Endodermal cell (in vitro differentiated cells): ENCODE measurements at regions not wholly inside any gene's neighbourhood (a gene's known extent, or its start where the extent isn't known, plus 50 kb on each side); places are given as distances from the start of the nearest gene placed in this dataset.
"Not testable (repeated sequence)": the region's sequence is repeated elsewhere in the genome, so short reads cannot be mapped to it uniquely, and the experiment has no call there.

Experiments
- DNase-seq: peaks from one replicate; pipeline ENCODE4 v3.0.0-alpha.2; 2017
- H3K27ac ChIP-seq: 2 replicates; pipeline ENCODE4 v1.5.1; 2013; ENCODE audit warnings: mild to moderate bottlenecking, low read depth, low read length, moderate library complexity
- H3K27me3 ChIP-seq: 2 replicates; pipeline ENCODE4 v1.6.1; 2013; ENCODE audit warnings: mild to moderate bottlenecking, low read length, moderate library complexity; ENCODE audit not compliant: insufficient read depth, control insufficient read depth, poor library complexity, severe bottlenecking
- H3K36me3 ChIP-seq: 2 replicates; pipeline ENCODE4 v1.7.0; 2013; ENCODE audit warnings: mild to moderate bottlenecking, low read length, moderate library complexity; ENCODE audit not compliant: control insufficient read depth, insufficient read depth
- H3K4me1 ChIP-seq: one replicate; pipeline ENCODE4 v1.7.0; 2013; ENCODE audit warnings: low read length; ENCODE audit not compliant: control insufficient read depth, insufficient read depth
- H3K4me3 ChIP-seq: 2 replicates; pipeline ENCODE4 v1.5.1; 2013; ENCODE audit warnings: mild to moderate bottlenecking, low read length, moderate library complexity
- H3K9ac ChIP-seq: 2 replicates; pipeline ENCODE4 v1.6.1; 2013; ENCODE audit warnings: mild to moderate bottlenecking, low read length, moderate library complexity; ENCODE audit not compliant: poor library complexity, severe bottlenecking; ENCODE audit errors: extremely low read depth
- H3K9me3 ChIP-seq: 2 replicates; pipeline ENCODE4 v1.6.1; 2013; ENCODE audit warnings: mild to moderate bottlenecking, low read length, moderate library complexity; ENCODE audit not compliant: control insufficient read depth
- H3K27ac Mint-ChIP-seq: 2 replicates; pipeline ENCODE4 v1.8.0; 2020; ENCODE audit warnings: mixed read lengths
- H3K27me3 Mint-ChIP-seq: 2 replicates; pipeline ENCODE4 v1.8.0; 2021; ENCODE audit warnings: mild to moderate bottlenecking, mixed read lengths; ENCODE audit not compliant: insufficient read depth
- H3K36me3 Mint-ChIP-seq: 2 replicates; pipeline ENCODE4 v1.8.0; 2020; ENCODE audit warnings: low read depth, mixed read lengths
- H3K4me1 Mint-ChIP-seq: 2 replicates; pipeline ENCODE4 v1.8.0; 2020; ENCODE audit warnings: mixed read lengths
- H3K4me3 Mint-ChIP-seq: 2 replicates; pipeline ENCODE4 v1.8.0; 2020; ENCODE audit warnings: mild to moderate bottlenecking, moderate library complexity, mixed read lengths
- H3K9me3 Mint-ChIP-seq: 2 replicates; pipeline ENCODE4 v1.8.0; 2020; ENCODE audit warnings: mild to moderate bottlenecking, mixed read lengths
- CTCF ChIP-seq: fragments of 200-600 bp; sonication (generic); conservative IDR thresholded peaks from 2 replicates; pipeline ENCODE4 v1.5.0; 2021; ENCODE audit warnings: antibody characterized with exemption, mild to moderate bottlenecking
- WGBS, 2 experiments: methylation state at CpG; one replicate each; pipeline versions ENCODE4 v1.1.5 to v1.1.7; 2013; ENCODE audit warnings: missing lambda C conversion rate in 2 of 2, mixed read lengths in 1 of 2; ENCODE audit not compliant: insufficient coverage in 1 of 2, insufficient read length in 1 of 2; 5-methylcytosine and 5-hydroxymethylcytosine counted together

- H3K27ac Mint-ChIP-seq, H3K4me3 ChIP-seq, H3K9me3 ChIP-seq, H3K36me3 Mint-ChIP-seq, H3K36me3 ChIP-seq, H3K9me3 Mint-ChIP-seq, H3K9ac ChIP-seq, H3K4me1 ChIP-seq, DNase-seq, H3K4me3 Mint-ChIP-seq, H3K27ac ChIP-seq, H3K4me1 Mint-ChIP-seq, H3K27me3 ChIP-seq: not testable (repeated sequence)
- peaks cover 28% of the 10 kb centered on the region for H3K27me3 Mint-ChIP-seq
- 94% methylated on average over 6 of the region's 6 CpGs; no CpG with 5 or more reads in 1 of the 2 experiments for WGBS, 2 experiments
Measured at GRCh38 chr2:113386780-113387433, 50.6 kb upstream of the ZNG1B start.

- H3K36me3 ChIP-seq, H3K36me3 Mint-ChIP-seq, DNase-seq, H3K4me1 ChIP-seq, H3K9me3 ChIP-seq, H3K27me3 ChIP-seq, H3K9ac ChIP-seq, H3K27ac Mint-ChIP-seq, H3K27ac ChIP-seq, H3K4me1 Mint-ChIP-seq, H3K4me3 Mint-ChIP-seq, H3K9me3 Mint-ChIP-seq, H3K4me3 ChIP-seq: not testable (repeated sequence)
- peaks cover 23% of the 10 kb centered on the region for H3K27me3 Mint-ChIP-seq
- 87% methylated on average over 2 of the region's 2 CpGs; no CpG with 5 or more reads in 1 of the 2 experiments for WGBS, 2 experiments
Measured at GRCh38 chr2:113379621-113380020, 57.9 kb upstream of the ZNG1B start.

GRCh38 chr2:113376913-113377445 lies 60.5 kb upstream of the ZNG1B start:
- H3K4me1 Mint-ChIP-seq: peaks cover 2% of the 10 kb centered on the region

More at GRCh38 chr2:113376913-113377445, 60.5 kb upstream of the ZNG1B start:
- no peak for TF ChIP-seq CTCF
- Mint-ChIP-seq H3K27me3 (peaks cover 32% of the 10 kb centered on the region), H3K9me3 (no peaks in the 10 kb centered on the region), H3K36me3 (no peaks in the 10 kb centered on the region), H3K4me3 (no peak overlapping the region), H3K27ac (no peak overlapping the region)
- no peak for DNase-seq
- H3K36me3 ChIP-seq: no peaks in the 10 kb centered on the region
- H3K27ac ChIP-seq: no peak overlapping the region
- H3K9ac ChIP-seq: no peak overlapping the region
- 96 to 100% methylated on average over 2 to 3 of the region's 3 CpGs for WGBS, 2 experiments
- H3K4me3 ChIP-seq: no peak overlapping the region
- H3K9me3 ChIP-seq: no peaks in the 10 kb centered on the region
- no peaks in the 10 kb centered on the region for H3K4me1 ChIP-seq
- no peaks in the 10 kb centered on the region for H3K27me3 ChIP-seq
